H1 (cell line): ENCODE measurements at regions not wholly inside any gene's neighbourhood (a gene's known extent, or its start where the extent isn't known, plus 50 kb on each side); places are given as distances from the start of the nearest gene placed in this dataset.

Experiments
- CBX8 ChIP-seq: fragments of 300-800, 300-1000 bp; sonication (generic); IDR thresholded peaks from 2 replicates; pipeline ENCODE4 v1.7.1; 2016; ENCODE audit warnings: low read depth, low read length, borderline replicate concordance
- E2F6 ChIP-seq: IDR thresholded peaks from 2 replicates; pipeline ENCODE4 v1.6.1; 2012; ENCODE audit warnings: inconsistent platforms
- FOSL1 ChIP-seq: IDR thresholded peaks from 2 replicates; pipeline ENCODE4 v1.6.1; 2011; ENCODE audit warnings: mild to moderate bottlenecking, low read depth, low read length, moderate library complexity; ENCODE audit not compliant: insufficient read depth
- GTF2F1 ChIP-seq: IDR thresholded peaks from 2 replicates; pipeline ENCODE4 v1.6.1; 2012; ENCODE audit warnings: low read depth, low read length, improper control_type of control experiment, borderline replicate concordance
- POLR2AphosphoS5 ChIP-seq: IDR thresholded peaks from 2 replicates; pipeline ENCODE4 v1.6.1; 2011; ENCODE audit warnings: low read depth, low read length
- SIRT6 ChIP-seq: IDR thresholded peaks from one replicate; pipeline ENCODE4 v1.7.1; 2012; ENCODE audit warnings: low read length, inconsistent platforms

- TF ChIP-seq SIRT6 (no peak), FOSL1 (no peak), GTF2F1 (no peak), POLR2AphosphoS5 (no peak), CBX8 (no peak), E2F6 (no peak)
These were observed 404.5 kb upstream of the HSF2 start (continued) for GRCh38 chr6:121994919-121995318.
